ENCODE measurements at regions not wholly inside any gene's neighbourhood (a gene's known extent, or its start where the extent isn't known, plus 50 kb on each side); places are given as distances from the start of the nearest gene placed in this dataset.
A peak's percentile ranks its signal among the peaks of the same experiment; 100 is the strongest.

GRCh38 chrX:39905538-39905891, 192.2 kb downstream of the BCOR start:
- BruUV-seq (replicated peaks), result no TSS peak
- no peak for FAIRE-seq
- DNase-seq (ENCODE audit: extremely low read depth in 1 of 4, low spot score in 3 of 4), result peak in 2 of 4 experiments; percentile 36 to 38
- Histone ChIP-seq H3K9me3 (replicated peaks; ENCODE audit: control insufficient read depth, insufficient read depth, low read depth, low read length) (no peaks in the 10 kb centered on the region), H3K27ac (ENCODE audit: extremely low read depth, low read depth, low read length) (no peak overlapping the region), H3K4me3 (no peak overlapping the region), H3K36me3 (ENCODE audit: control insufficient read depth, insufficient read depth, low read length) (no peaks in the 10 kb centered on the region), H3K4me1 (replicated peaks in 1 of 2; ENCODE audit: control insufficient read depth in 2 of 2, insufficient read depth in 2 of 2, low read length in 2 of 2) (peaks cover 4 to 10% of the 10 kb centered on the region in 2 experiments; a peak in 3 of 5 replicates), H3K9me1 (ENCODE audit: control insufficient read depth, insufficient read depth, low read length) (no peaks in the 10 kb centered on the region), H3K4me2 (ENCODE audit: insufficient read depth, low read length) (peak overlapping the region; percentile 32; the same call in 1 of the 2 replicates), H3K27me3 (ENCODE audit: control insufficient read depth in 2 of 2, insufficient read depth in 2 of 2, low read length in 2 of 2) (peaks cover 0 to 15% of the 10 kb centered on the region in 2 experiments; a peak in 2 of 5 replicates), H2AFZ (ENCODE audit: low read depth, low read length) (no peak overlapping the region), H3K79me2 (ENCODE audit: control insufficient read depth, insufficient read depth, low read length) (no peaks in the 10 kb centered on the region), H3K9ac (ENCODE audit: insufficient read depth in 1 of 2, low read depth in 2 of 2, low read length in 2 of 2) (peak overlapping the region in 1 of 2 experiments; percentile 45; a peak in 1 of 4 replicates), H4K20me1 (replicated peaks; ENCODE audit: control insufficient read depth, insufficient read depth, low read length) (no peaks in the 10 kb centered on the region)
- intact Hi-C loops (cut with micrococcal nuclease) (no loop called here), in situ Hi-C loops (cut with MboI) (no loop called here)
- ATAC-seq, result no peak
- 10% methylated on average over 7 of the region's 14 CpGs for WGBS (ENCODE audit: insufficient coverage, low coverage, missing lambda C conversion rate)
- CTCF ChIA-PET (ENCODE audit: low intra/inter-chr PET ratio), result interaction anchor here (0.6 kb wide), 1 partner anchor 66 kb away, joined by 3 read pairs; no protein-coding TSS in a partner anchor
- TF ChIP-seq EGR1 (conservative IDR thresholded peaks at IDR 0.05) (peak; percentile 87), MTA3 (IDR thresholded peaks at IDR 0.05; ENCODE audit: borderline replicate concordance) (no peak), KDM1A (IDR thresholded peaks at IDR 0.05) (no peak), CCAR2 (IDR thresholded peaks at IDR 0.05; ENCODE audit: low read depth, low read length) (no peak)
- POLR2A ChIA-PET, result no interaction called here

DNA sequence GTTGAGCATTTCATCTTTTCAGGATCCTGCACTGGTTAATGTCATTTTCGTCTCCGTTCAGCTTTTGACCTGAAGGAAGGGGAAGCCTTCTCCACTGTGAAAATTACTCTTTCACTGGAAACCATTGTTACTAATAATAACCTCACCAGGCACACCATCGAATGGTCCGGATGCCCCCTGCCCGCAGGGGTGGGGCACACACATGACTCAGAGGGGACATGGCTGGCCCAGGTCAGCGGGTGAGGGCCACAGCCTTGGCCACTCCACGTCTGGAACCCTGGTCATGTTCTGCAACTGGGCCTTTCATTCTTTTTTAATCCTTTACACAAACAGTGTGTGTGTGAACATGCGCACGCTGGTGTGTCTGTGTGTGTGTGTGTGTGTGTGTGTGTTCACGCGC, 191.8 kb downstream of the BCOR start:
- in situ Hi-C loops (cut with MboI) (no loop called here), intact Hi-C loops (cut with micrococcal nuclease) (no loop called here)
- 57% methylated on average over 11 of the region's 11 CpGs for WGBS (ENCODE audit: insufficient coverage, low coverage, missing lambda C conversion rate)
- H3K9ac ChIP-seq (ENCODE audit: insufficient read depth in 1 of 2, low read depth in 2 of 2, low read length in 2 of 2), result no peak overlapping the region
- no peak overlapping the region for H2AFZ ChIP-seq (ENCODE audit: low read depth, low read length)
- no peak for FAIRE-seq
- CTCF ChIA-PET (ENCODE audit: low intra/inter-chr PET ratio), result no interaction called here
- no TSS peak for BruUV-seq (replicated peaks)
- POLR2A ChIA-PET, result no interaction called here
- no peaks in the 10 kb centered on the region for H3K36me3 ChIP-seq (ENCODE audit: control insufficient read depth, insufficient read depth, low read length)
- no peak for ATAC-seq
- DNase-seq (ENCODE audit: extremely low read depth in 1 of 4, low spot score in 3 of 4), result no peak
- H3K27me3 ChIP-seq (ENCODE audit: control insufficient read depth in 2 of 2, insufficient read depth in 2 of 2, low read length in 2 of 2), result peaks cover 0 to 11% of the 10 kb centered on the region in 2 experiments; a peak in 2 of 5 replicates
- H3K4me2 ChIP-seq (ENCODE audit: insufficient read depth, low read length), result 0 out of 2 replicates have a peak overlapping the region, but pooled peaks have one; percentile 32
- no peaks in the 10 kb centered on the region for H3K79me2 ChIP-seq (ENCODE audit: control insufficient read depth, insufficient read depth, low read length)
- no peak overlapping the region for H3K27ac ChIP-seq (ENCODE audit: extremely low read depth, low read depth, low read length)
- no peaks in the 10 kb centered on the region for H3K9me1 ChIP-seq (ENCODE audit: control insufficient read depth, insufficient read depth, low read length)
- H3K4me3 ChIP-seq, result no peak overlapping the region
- no peaks in the 10 kb centered on the region for H4K20me1 ChIP-seq (replicated peaks; ENCODE audit: control insufficient read depth, insufficient read depth, low read length)
- H3K4me1 ChIP-seq (replicated peaks in 1 of 2; ENCODE audit: control insufficient read depth in 2 of 2, insufficient read depth in 2 of 2, low read length in 2 of 2), result peaks cover 4 to 10% of the 10 kb centered on the region in 2 experiments; a peak in 3 of 5 replicates
- H3K9me3 ChIP-seq (replicated peaks; ENCODE audit: control insufficient read depth, insufficient read depth, low read depth, low read length), result no peaks in the 10 kb centered on the region
- TF ChIP-seq ZNF583 (CRISPR knock-in tag; IDR thresholded peaks at IDR 0.05) (no peak), KLF6 (CRISPR knock-in tag; IDR thresholded peaks at IDR 0.05; ENCODE audit: borderline replicate concordance) (no peak), TEAD4 (IDR thresholded peaks at IDR 0.05; ENCODE audit: low read length) (no peak), TEAD4 (CRISPR knock-in tag; IDR thresholded peaks at IDR 0.05; ENCODE audit: borderline replicate concordance) (no peak), ESRRB (CRISPR knock-in tag; IDR thresholded peaks at IDR 0.05; ENCODE audit: borderline replicate concordance) (no peak), ZNF518B (CRISPR knock-in tag; IDR thresholded peaks at IDR 0.05) (no peak), CBX5 (IDR thresholded peaks at IDR 0.05; ENCODE audit: borderline replicate concordance, low read depth) (no peak), SRSF7 (optimal IDR thresholded peaks at IDR 0.05; ENCODE audit: low read depth, low read length) (no peak), RAD21 (CRISPR knock-in tag; conservative IDR thresholded peaks at IDR 0.05 in 1 of 2, IDR thresholded peaks at IDR 0.05 in 1 of 2) (no peak), ZSCAN29 (IDR thresholded peaks at IDR 0.05) (no peak)
